AG04450 (cell line): ENCODE measurements at regions not wholly inside any gene's neighbourhood (a gene's known extent, or its start where the extent isn't known, plus 50 kb on each side); places are given as distances from the start of the nearest gene placed in this dataset.

Source experiments
- CTCF ChIA-PET: fragments of 300-600, 350-600 bp; formaldehyde crosslinking; extraction: SDS; loops from one replicate; lab custom pipeline; 2022; ENCODE audit warnings: antibody characterized with exemption, inconsistent platforms; lab: Charles Lee
- POLR2A ChIA-PET: fragments of 350-600 bp; formaldehyde crosslinking; extraction: SDS; loops from one replicate; lab custom pipeline; 2021; ENCODE audit warnings: antibody characterized with exemption, inconsistent platforms; lab: Yijun Ruan, JAX
- DNase-seq: peaks from one replicate; pipeline ENCODE4 v3.0.0-alpha.2; 2011; ENCODE audit warnings: low read depth, low spot score
- H3K27ac ChIP-seq: one replicate; pipeline ENCODE4 v1.5.1; 2012; ENCODE audit warnings: low read depth, low read length, control low read depth
- H3K27me3 ChIP-seq: one replicate; pipeline ENCODE4 v1.6.0; 2012; ENCODE audit warnings: low read length; ENCODE audit not compliant: control insufficient read depth, insufficient read depth
- H3K4me3 ChIP-seq: 2 replicates; pipeline ENCODE4 v1.5.1; 2011; ENCODE audit warnings: mild to moderate bottlenecking, low read depth, low read length, control low read depth
- H3K9me3 ChIP-seq: 2 replicates; pipeline ENCODE4 v1.5.1; 2012; ENCODE audit warnings: low read length; ENCODE audit not compliant: control insufficient read depth, insufficient read depth
- CTCF ChIP-seq: IDR thresholded peaks from 2 replicates; pipeline ENCODE4 v1.5.1; 2011; ENCODE audit warnings: low read depth, low read length, control low read depth, inconsistent platforms

- H3K9me3 ChIP-seq = no peaks in the 10 kb centered on the region
- no peak overlapping the region for H3K4me3 ChIP-seq
- TF ChIP-seq CTCF = no peak
- H3K27me3 ChIP-seq = peaks cover 3% of the 10 kb centered on the region
- ChIA-PET POLR2A (no interaction called here), CTCF (no interaction called here)
- DNase-seq = no peak
- no peak overlapping the region for H3K27ac ChIP-seq
Observed at GRCh38 chr16:50497592-50497991, 50.6 kb upstream of the NKD1 start.

DNA sequence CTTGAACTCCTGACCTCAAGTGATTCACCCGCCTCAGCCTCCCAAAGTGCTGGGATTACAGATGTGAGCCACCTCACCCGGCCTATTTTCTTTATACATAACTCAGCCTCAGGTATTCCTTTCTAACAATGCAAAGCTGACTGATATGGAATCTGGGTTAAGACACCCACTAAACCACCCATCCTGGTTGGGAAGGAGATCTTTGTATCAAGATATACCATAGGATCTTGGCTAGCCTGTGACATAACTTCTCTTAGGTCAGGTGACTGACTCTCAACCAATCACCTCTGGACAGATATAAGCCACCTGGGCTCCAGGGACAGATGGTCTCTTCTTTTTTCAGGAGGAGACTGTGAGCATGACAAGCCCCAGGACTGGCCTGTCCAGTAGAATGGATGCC is 51.2 kb upstream of the NKD1 start:
- CTCF ChIA-PET = no interaction called here

DNA sequence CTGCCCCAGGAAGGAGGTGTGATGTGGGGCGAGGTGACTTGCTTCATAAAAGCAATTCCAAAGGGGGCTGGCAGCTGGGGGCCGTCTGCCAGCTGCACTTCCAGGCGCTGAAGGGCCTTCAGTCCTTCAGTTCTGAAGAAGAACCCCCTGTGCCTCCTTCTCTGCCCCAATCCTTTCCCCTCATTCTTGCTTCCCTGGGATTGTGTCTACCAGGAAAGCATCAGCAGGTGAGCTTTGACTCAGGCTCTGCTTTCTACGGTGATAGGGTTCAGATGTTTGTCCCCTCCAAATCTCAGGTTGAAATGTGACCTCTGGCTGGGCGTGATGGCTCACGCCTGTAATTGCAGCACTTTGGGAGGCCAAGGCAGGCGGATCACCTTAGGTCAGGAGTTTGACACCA is 52.5 kb upstream of the NKD1 start:
- H3K4me3 ChIP-seq = no peak overlapping the region
- no peaks in the 10 kb centered on the region for H3K9me3 ChIP-seq
- DNase-seq = no peak
- no peaks in the 10 kb centered on the region for H3K27me3 ChIP-seq
- POLR2A ChIA-PET = no interaction called here
- CTCF ChIA-PET = no interaction called here
- TF ChIP-seq CTCF = no peak
- no peak overlapping the region for H3K27ac ChIP-seq

More for the DNA sequence above, 51.2 kb upstream of the NKD1 start:
- TF ChIP-seq CTCF = no peak
- H3K27ac ChIP-seq = no peak overlapping the region
- H3K4me3 ChIP-seq = no peak overlapping the region
- POLR2A ChIA-PET = no interaction called here
- no peaks in the 10 kb centered on the region for H3K27me3 ChIP-seq
- no peak for DNase-seq
- H3K9me3 ChIP-seq = no peaks in the 10 kb centered on the region

DNA sequence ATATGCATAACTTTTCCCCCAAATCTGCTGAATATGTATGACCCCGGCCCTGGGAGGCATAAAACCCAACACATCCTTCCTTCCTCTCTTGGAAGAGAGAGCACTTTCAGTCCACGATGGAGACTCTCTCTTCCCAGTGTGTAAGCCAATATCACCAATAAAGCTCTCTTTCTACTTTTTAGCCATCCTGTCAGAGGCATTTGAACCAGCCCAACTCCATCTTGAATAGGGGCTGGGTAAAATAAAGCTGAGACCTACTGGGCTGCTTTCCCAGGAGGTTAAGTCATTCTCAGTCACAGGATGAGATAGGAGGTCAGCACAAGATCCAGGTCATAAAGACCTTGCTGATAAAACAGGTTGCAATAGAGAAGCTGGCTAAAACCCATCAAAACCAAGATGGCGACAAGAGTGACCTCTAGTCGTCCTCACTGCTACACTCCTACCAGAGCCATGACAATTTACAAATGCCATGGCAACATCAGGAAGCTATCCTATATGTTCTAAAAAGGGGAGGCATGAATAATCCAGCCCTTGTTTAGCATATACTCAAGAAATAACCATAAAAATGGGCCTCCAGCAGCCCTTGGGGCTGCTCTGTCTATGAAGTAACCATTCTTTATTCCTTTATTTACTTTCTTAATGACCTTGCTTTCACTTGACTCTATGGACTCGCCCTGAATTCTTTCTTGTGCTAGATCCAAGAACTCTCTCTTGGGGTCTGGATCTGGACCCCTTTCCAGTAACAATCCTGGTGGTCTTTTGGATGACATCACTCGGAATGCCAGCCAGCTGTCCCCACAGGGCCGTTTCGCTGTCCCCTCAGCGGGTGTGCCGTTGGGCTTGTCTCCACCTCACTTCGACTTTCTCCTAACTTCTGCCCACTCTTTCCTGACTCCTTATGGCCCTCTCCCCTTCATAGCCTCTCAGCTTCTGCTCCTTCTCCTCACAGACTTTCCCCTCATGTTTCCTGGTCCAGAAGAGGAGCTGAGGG is 53.4 kb upstream of the NKD1 start:
- CTCF ChIA-PET = interaction anchor here (0.9 to 1.0 kb wide), 2 partner anchors 171 to 470 kb away, joined by 3 read pairs; partner anchors contain the start of gene CNEP1R1
- POLR2A ChIA-PET = no interaction called here

More for the DNA sequence above, 53.4 kb upstream of the NKD1 start:
- H3K9me3 ChIP-seq = no peaks in the 10 kb centered on the region
- H3K27ac ChIP-seq = no peak overlapping the region
- TF ChIP-seq CTCF = no peak
- no peaks in the 10 kb centered on the region for H3K27me3 ChIP-seq
- DNase-seq = no peak
- no peak overlapping the region for H3K4me3 ChIP-seq
